ENCODE measurements at regions not wholly inside any gene's neighbourhood (a gene's known extent, or its start where the extent isn't known, plus 50 kb on each side); places are given as distances from the start of the nearest gene placed in this dataset.

- TF ChIP-seq CTCF (IDR thresholded peaks at IDR 0.05) (no peak), POLR2A (IDR thresholded peaks at IDR 0.05) (no peak), EP300 (IDR thresholded peaks at IDR 0.05) (no peak)
Measured at GRCh38 chr2:10989782-10990181, 78.0 kb downstream of the KCNF1 start.

All from ovary (tissue), 3 donors.